CD4-positive, alpha-beta T cell (primary cell): ENCODE measurements at regions not wholly inside any gene's neighbourhood (a gene's known extent, or its start where the extent isn't known, plus 50 kb on each side); places are given as distances from the start of the nearest gene placed in this dataset.
"Not testable (repeated sequence)": the region's sequence is repeated elsewhere in the genome, so short reads cannot be mapped to it uniquely, and the experiment has no call there.

Source experiments
- ATAC-seq: fragments of 200-7000 bp; cut with Tn5 transposase; one replicate; pipeline ENCODE4 v1.10.0; 2022; ENCODE audit warnings: mild to moderate bottlenecking; ENCODE audit not compliant: poor library complexity
- CTCF ChIA-PET: fragments of 350-600 bp; sonication (Branson Sonifier 250); formaldehyde crosslinking; loops from one replicate; lab custom pipeline; 2021; ENCODE audit warnings: antibody characterized with exemption, inconsistent platforms; lab: Charles Lee
- POLR2A ChIA-PET: fragments of 350-600 bp; sonication (Branson Sonifier 250); formaldehyde crosslinking; loops from one replicate; lab custom pipeline; 2021; ENCODE audit warnings: antibody characterized with exemption, inconsistent platforms; lab: Charles Lee
- DNase-seq, 14 experiments: peaks; one replicate each; pipeline ENCODE4 v3.0.0-alpha.2; 2013 to 2020; ENCODE audit warnings: mixed read lengths in 2 of 14
- H3K27ac ChIP-seq, 2 donors: one replicate each; pipeline versions ENCODE4 v1.5.1 to v1.7.0; 2013; ENCODE audit warnings: low read length in 2 of 2, low read depth in 1 of 2, mild to moderate bottlenecking in 1 of 2
- H3K27me3 ChIP-seq, 2 experiments: 1 replicate in 1 of 2; 2 replicates in 1 of 2; pipeline versions ENCODE4 v1.6.1 to v1.7.0; 2013; ENCODE audit warnings: low read length in 2 of 2, control low read depth in 1 of 2, mild to moderate bottlenecking in 1 of 2, moderate library complexity in 1 of 2; ENCODE audit not compliant: insufficient read depth in 2 of 2, control insufficient read depth in 1 of 2
- H3K36me3 ChIP-seq: one replicate; pipeline ENCODE4 v1.6.1; 2013; ENCODE audit warnings: low read length, control low read depth; ENCODE audit not compliant: insufficient read depth
- H3K4me1 ChIP-seq: one replicate; pipeline ENCODE4 v1.6.1; 2013; ENCODE audit warnings: low read length, control low read depth; ENCODE audit not compliant: insufficient read depth
- H3K4me3 ChIP-seq: one replicate; pipeline ENCODE4 v1.5.1; 2013; ENCODE audit warnings: mild to moderate bottlenecking, low read length, moderate library complexity
- H3K9me3 ChIP-seq, 2 experiments: 1 replicate in 1 of 2; 2 replicates in 1 of 2; pipeline versions ENCODE4 v1.6.1 to v1.7.0; 2013; ENCODE audit warnings: low read length in 2 of 2, mild to moderate bottlenecking in 2 of 2, control low read depth in 1 of 2, moderate library complexity in 1 of 2; ENCODE audit not compliant: control insufficient read depth in 1 of 2, insufficient read depth in 1 of 2
- H3K27ac Mint-ChIP-seq: one replicate; pipeline ENCODE4 v1.8.0; 2020; ENCODE audit warnings: mixed read lengths
- H3K27me3 Mint-ChIP-seq: one replicate; pipeline ENCODE4 v1.8.0; 2021; ENCODE audit warnings: mixed read lengths
- H3K36me3 Mint-ChIP-seq: one replicate; pipeline ENCODE4 v1.8.0; 2021; ENCODE audit warnings: low read depth, mixed read lengths
- H3K4me1 Mint-ChIP-seq: one replicate; pipeline ENCODE4 v1.8.0; 2021; ENCODE audit warnings: low read depth, mixed read lengths
- H3K4me3 Mint-ChIP-seq: one replicate; pipeline ENCODE4 v1.8.0; 2020; ENCODE audit warnings: mild to moderate bottlenecking, mixed read lengths
- H3K9me3 Mint-ChIP-seq: one replicate; pipeline ENCODE4 v1.8.0; 2020; ENCODE audit warnings: mixed read lengths
- CTCF ChIP-seq: fragments of 200-600 bp; IDR thresholded peaks from one replicate; pipeline ENCODE4 v1.8.0; 2022; ENCODE audit warnings: antibody characterized with exemption, mild to moderate bottlenecking
- intact Hi-C, 2 experiments: fragments of 100-400 bp; cut with DNase I in 1 of 2; cut with micrococcal nuclease in 1 of 2; formaldehyde crosslinking; loops; one replicate each; pipeline versions ENCODE4 v1.15.1 to v1.9.0; 2023 to 2025; cut with DNase I, micrococcal nuclease

GRCh38 chr2:8248623-8248957 is 433.3 kb upstream of the ID2 start:
- H3K4me3 Mint-ChIP-seq, result no peak overlapping the region
- no peaks in the 10 kb centered on the region for H3K4me1 Mint-ChIP-seq
- DNase-seq (no peak), ATAC-seq (no peak)
- no peaks in the 10 kb centered on the region for H3K4me1 ChIP-seq
- no peak overlapping the region for H3K27ac Mint-ChIP-seq
- peaks cover 8 to 23% of the 10 kb centered on the region in 2 experiments for H3K9me3 ChIP-seq
- ChIA-PET CTCF (no interaction called here), POLR2A (no interaction called here)
- H3K36me3 ChIP-seq, result no peaks in the 10 kb centered on the region
- H3K9me3 Mint-ChIP-seq, result peaks cover 12% of the 10 kb centered on the region
- no peaks in the 10 kb centered on the region for H3K27me3 Mint-ChIP-seq
- no peaks in the 10 kb centered on the region for H3K36me3 Mint-ChIP-seq
- H3K4me3 ChIP-seq, result no peak overlapping the region
- no peak overlapping the region for H3K27ac ChIP-seq
- no peak for TF ChIP-seq CTCF
- intact Hi-C loops, result no loop called here
- H3K27me3 ChIP-seq, result no peaks in the 10 kb centered on the region

GRCh38 chr2:8249141-8249540 is 432.7 kb upstream of the ID2 start:
- Histone ChIP-seq H3K27me3 (no peaks in the 10 kb centered on the region), H3K4me3 (no peak overlapping the region), H3K4me1 (no peaks in the 10 kb centered on the region), H3K36me3 (no peaks in the 10 kb centered on the region), H3K9me3 (peaks cover 2 to 19% of the 10 kb centered on the region in 2 experiments), H3K27ac (no peak overlapping the region)
- H3K4me1 Mint-ChIP-seq, result peaks cover 5% of the 10 kb centered on the region
- no peak overlapping the region for H3K27ac Mint-ChIP-seq
- no peak for TF ChIP-seq CTCF
- no peak for DNase-seq
- H3K27me3 Mint-ChIP-seq, result no peaks in the 10 kb centered on the region
- POLR2A ChIA-PET, result no interaction called here
- no peak overlapping the region for H3K4me3 Mint-ChIP-seq
- intact Hi-C loops, result no loop called here
- H3K36me3 Mint-ChIP-seq, result no peaks in the 10 kb centered on the region
- CTCF ChIA-PET, result no interaction called here
- no peak for ATAC-seq
- H3K9me3 Mint-ChIP-seq, result peaks cover 9% of the 10 kb centered on the region

- no peaks in the 10 kb centered on the region for H3K36me3 Mint-ChIP-seq
Measured at GRCh38 chr2:8249769-8250168, 432.1 kb upstream of the ID2 start.

GRCh38 chr2:8250290-8250689 is 431.6 kb upstream of the ID2 start:
- H3K4me3 Mint-ChIP-seq, H3K9me3 Mint-ChIP-seq, intact Hi-C loops, H3K27ac ChIP-seq, H3K27me3 Mint-ChIP-seq, H3K36me3 Mint-ChIP-seq, POLR2A ChIA-PET, H3K36me3 ChIP-seq, H3K27me3 ChIP-seq, CTCF ChIA-PET, DNase-seq, H3K27ac Mint-ChIP-seq, H3K4me3 ChIP-seq, ATAC-seq, H3K4me1 ChIP-seq: not testable (repeated sequence)
- peaks cover 0 to 16% of the 10 kb centered on the region in 2 experiments for H3K9me3 ChIP-seq
- H3K4me1 Mint-ChIP-seq, result peaks cover 11% of the 10 kb centered on the region

More at GRCh38 chr2:8249769-8250168, 432.1 kb upstream of the ID2 start:
- Histone ChIP-seq H3K4me1 (no peaks in the 10 kb centered on the region), H3K9me3 (peaks cover 0 to 16% of the 10 kb centered on the region in 2 experiments), H3K36me3 (no peaks in the 10 kb centered on the region), H3K27me3 (no peaks in the 10 kb centered on the region), H3K27ac (no peak overlapping the region), H3K4me3 (no peak overlapping the region)
- CTCF ChIA-PET, result no interaction called here
- TF ChIP-seq CTCF, result no peak
- POLR2A ChIA-PET, result no interaction called here
- intact Hi-C loops, result no loop called here
- Mint-ChIP-seq H3K4me1 (peaks cover 11% of the 10 kb centered on the region), H3K27me3 (no peaks in the 10 kb centered on the region), H3K9me3 (peaks cover 6% of the 10 kb centered on the region), H3K4me3 (no peak overlapping the region), H3K27ac (no peak overlapping the region)
- DNase-seq (no peak), ATAC-seq (no peak)
